Activated gamma-delta T cell treated with Interleukin-2 at 50 U/mL for 16 hours (primary cell): ENCODE measurements at regions not wholly inside any gene's neighbourhood (a gene's known extent, or its start where the extent isn't known, plus 50 kb on each side); places are given as distances from the start of the nearest gene placed in this dataset.

ENCODE experiments used
- DNase-seq: peaks from one replicate; pipeline ENCODE4 v3.0.0-alpha.2; 2020

DNA sequence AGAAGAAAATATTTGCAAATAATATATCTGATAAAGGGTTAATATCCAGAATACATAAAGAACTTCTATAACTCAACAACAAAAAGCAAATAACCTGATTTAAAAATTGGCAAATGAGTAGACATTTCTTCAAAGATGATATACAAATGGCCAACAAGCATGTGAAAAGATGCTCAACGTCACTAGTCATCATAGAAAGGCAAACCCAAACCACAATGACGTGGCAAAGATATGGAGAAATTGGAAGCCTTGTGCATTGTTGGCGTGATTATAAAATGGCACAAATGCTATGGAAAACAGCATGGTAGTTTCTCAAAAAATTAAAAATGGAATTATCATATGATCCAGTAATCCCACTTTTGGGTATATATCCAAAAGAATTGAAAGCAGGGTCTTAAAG, 466.3 kb downstream of the TBC1D22A start:
- DNase-seq: no peak

DNA sequence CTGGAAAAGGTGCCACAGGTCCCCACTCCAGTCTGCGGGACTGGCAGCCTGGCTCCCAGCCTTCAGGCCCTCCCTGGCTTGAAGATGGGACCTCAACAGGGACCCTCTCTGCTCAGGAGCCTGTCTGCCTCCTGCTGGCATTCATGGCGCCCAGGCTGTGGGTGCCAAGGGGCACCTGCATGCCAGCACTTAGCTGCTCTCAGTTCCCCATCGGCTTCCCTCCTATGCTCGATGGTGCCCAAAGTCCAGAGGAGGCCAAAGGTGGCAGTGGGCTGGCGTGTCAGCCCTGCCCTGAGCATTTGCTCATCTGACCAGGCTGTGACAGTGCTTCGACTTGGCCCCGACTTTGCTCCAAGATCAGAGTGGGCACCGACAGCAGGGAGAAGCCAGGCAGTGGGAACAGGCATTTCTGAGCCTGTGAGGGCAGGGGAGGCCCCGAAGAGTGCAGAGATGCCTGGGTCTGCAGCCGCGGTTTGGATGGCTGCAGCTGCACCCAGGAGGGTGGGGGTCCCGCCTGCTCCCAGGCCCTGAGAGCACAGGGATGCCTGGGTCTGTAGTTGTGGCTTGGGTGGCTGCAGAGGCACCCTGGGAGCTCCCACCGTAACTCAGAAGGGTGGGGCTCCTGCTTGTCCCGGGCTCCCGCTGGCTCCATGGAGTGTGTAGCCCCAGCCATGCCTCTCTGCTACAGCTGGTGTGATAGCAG, 463.6 kb downstream of the TBC1D22A start:
- no peak for DNase-seq

DNA sequence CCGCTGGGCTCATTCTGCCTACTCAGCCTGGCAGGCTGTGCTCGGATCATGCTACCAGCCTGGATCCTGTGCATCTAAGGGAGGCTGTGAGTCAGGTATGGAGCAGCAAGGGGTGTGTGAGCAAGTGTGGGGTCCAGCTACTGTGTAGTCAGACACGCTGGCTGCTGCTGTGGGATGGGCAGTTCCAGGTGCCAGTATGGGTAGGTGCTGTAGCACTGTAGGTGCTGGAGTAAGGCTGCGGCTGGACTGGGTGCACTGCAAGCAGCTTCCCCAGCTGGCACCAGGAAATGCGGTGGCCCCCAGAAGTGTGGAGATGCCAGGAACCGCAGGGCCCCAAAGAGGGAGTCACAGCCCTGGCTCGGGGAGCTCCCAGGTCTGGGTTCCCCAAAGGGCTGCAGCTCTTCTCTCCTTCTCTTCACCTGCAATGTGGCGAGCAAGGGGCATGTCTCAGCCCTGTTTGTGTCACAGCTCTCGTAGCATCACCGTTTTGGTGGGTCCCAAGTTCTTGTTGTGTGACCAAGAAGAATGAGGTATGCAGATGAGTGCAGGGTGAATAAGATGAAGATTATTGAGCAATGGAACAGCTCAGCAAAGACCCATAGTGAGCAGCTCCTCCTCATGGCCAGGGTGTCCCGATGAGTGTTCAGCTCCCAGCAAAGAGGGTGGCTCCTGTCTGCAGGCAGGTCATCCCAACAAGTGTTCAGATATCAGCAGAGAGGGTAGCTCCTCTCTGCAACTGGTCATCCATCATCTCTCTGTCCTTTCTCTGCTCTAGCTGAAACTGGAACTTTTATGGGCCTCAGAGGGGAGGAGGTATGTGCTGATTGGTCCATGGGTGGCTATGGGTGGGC, 462.9 kb downstream of the TBC1D22A start:
- DNase-seq: no peak
